H9 (cell line): ENCODE measurements at regions not wholly inside any gene's neighbourhood (a gene's known extent, or its start where the extent isn't known, plus 50 kb on each side); places are given as distances from the start of the nearest gene placed in this dataset.

Experiments used
- DNase-seq: peaks from one replicate; pipeline ENCODE4 v3.0.0-alpha.2; 2017
- H2AFZ ChIP-seq: one replicate; pipeline ENCODE4 v1.6.1; 2013; ENCODE audit warnings: mild to moderate bottlenecking, low read length, control low read depth, moderate library complexity
- H2AK5ac ChIP-seq: 2 replicates; pipeline ENCODE4 v1.6.1; 2013; ENCODE audit warnings: low read length, control low read depth, mixed read lengths; ENCODE audit not compliant: insufficient read length
- H2BK120ac ChIP-seq: one replicate; pipeline ENCODE4 v1.6.1; 2013; ENCODE audit warnings: low read depth, mild to moderate bottlenecking, low read length, control low read depth, inconsistent platforms; ENCODE audit not compliant: poor library complexity, severe bottlenecking
- H2BK12ac ChIP-seq: 2 replicates; pipeline ENCODE4 v1.6.1; 2013; ENCODE audit warnings: low read length, control low read depth, mixed read lengths, low read depth; ENCODE audit not compliant: insufficient read length
- H2BK15ac ChIP-seq: 2 replicates; pipeline ENCODE4 v1.6.1; 2013; ENCODE audit warnings: low read depth, low read length, control low read depth
- H2BK20ac ChIP-seq: one replicate; pipeline ENCODE4 v1.6.1; 2013; ENCODE audit warnings: low read depth, mild to moderate bottlenecking, low read length, control low read depth, inconsistent platforms; ENCODE audit not compliant: poor library complexity, severe bottlenecking
- H2BK5ac ChIP-seq: 2 replicates; pipeline ENCODE4 v1.6.1; 2013; ENCODE audit warnings: low read length, control low read depth, mixed read lengths; ENCODE audit not compliant: insufficient read length
- H3K14ac ChIP-seq: 2 replicates; pipeline ENCODE4 v1.6.1; 2013; ENCODE audit warnings: low read length, control low read depth; ENCODE audit not compliant: insufficient read depth
- H3K18ac ChIP-seq: 2 replicates; pipeline ENCODE4 v1.6.1; 2013; ENCODE audit warnings: low read depth, mild to moderate bottlenecking, mixed read lengths, low read length, control low read depth; ENCODE audit not compliant: insufficient read length
- H3K23ac ChIP-seq: 2 replicates; pipeline ENCODE4 v1.6.1; 2013; ENCODE audit warnings: low read length, control low read depth, mixed read lengths, low read depth; ENCODE audit not compliant: insufficient read length
- H3K23me2 ChIP-seq: 2 replicates; pipeline ENCODE4 v1.6.1; 2013; ENCODE audit warnings: low read depth, mild to moderate bottlenecking, mixed read lengths, low read length, control low read depth; ENCODE audit not compliant: insufficient read length, poor library complexity, severe bottlenecking
- H3K27ac ChIP-seq: 2 replicates; pipeline ENCODE4 v1.5.1; 2013; ENCODE audit warnings: low read length, control low read depth, mixed read lengths, low read depth; ENCODE audit not compliant: insufficient read length
- H3K27me3 ChIP-seq: 2 replicates; pipeline ENCODE4 v1.6.1; 2013; ENCODE audit warnings: low read length, control low read depth, inconsistent platforms; ENCODE audit not compliant: insufficient read depth
- H3K4ac ChIP-seq: 2 replicates; pipeline ENCODE4 v1.6.1; 2013; ENCODE audit warnings: low read depth, mild to moderate bottlenecking, control low read depth, inconsistent platforms, low read length, moderate library complexity
- H3K4me1 ChIP-seq: 2 replicates; pipeline ENCODE4 v1.6.1; 2013; ENCODE audit warnings: low read length, control low read depth, inconsistent platforms; ENCODE audit not compliant: insufficient read depth
- H3K4me2 ChIP-seq: 2 replicates; pipeline ENCODE4 v1.6.1; 2013; ENCODE audit warnings: low read length, control low read depth, mixed read lengths; ENCODE audit not compliant: insufficient read length, insufficient read depth
- H3K56ac ChIP-seq: 2 replicates; pipeline ENCODE4 v1.6.1; 2013; ENCODE audit warnings: low read depth, mild to moderate bottlenecking, mixed read lengths, low read length, control low read depth; ENCODE audit not compliant: insufficient read length
- H3K79me1 ChIP-seq: 2 replicates; pipeline ENCODE4 v1.6.1; 2013; ENCODE audit warnings: low read depth, mild to moderate bottlenecking, moderate library complexity, low read length, control low read depth, inconsistent platforms; ENCODE audit not compliant: insufficient read depth, poor library complexity, severe bottlenecking
- H3K79me2 ChIP-seq: 2 replicates; pipeline ENCODE4 v1.6.1; 2013; ENCODE audit warnings: low read length, control low read depth, inconsistent platforms; ENCODE audit not compliant: insufficient read depth
- H3K9ac ChIP-seq: 2 replicates; pipeline ENCODE4 v1.6.1; 2013; ENCODE audit warnings: low read length, control low read depth, mixed read lengths; ENCODE audit not compliant: insufficient read length; ENCODE audit errors: extremely low read depth
- H3K9me3 ChIP-seq: one replicate; pipeline ENCODE4 v1.6.1; 2013; ENCODE audit warnings: low read depth, low read length, inconsistent platforms; ENCODE audit not compliant: control insufficient read depth
- H3T11ph ChIP-seq: one replicate; pipeline ENCODE4 v1.6.1; 2013; ENCODE audit warnings: mild to moderate bottlenecking, low read length, control low read depth, inconsistent platforms
- H4K20me1 ChIP-seq: one replicate; pipeline ENCODE4 v1.6.1; 2013; ENCODE audit not compliant: control insufficient read depth, insufficient read length, insufficient read depth
- H4K5ac ChIP-seq: 2 replicates; pipeline ENCODE4 v1.6.1; 2013; ENCODE audit warnings: low read depth, mild to moderate bottlenecking, mixed read lengths, low read length, control low read depth; ENCODE audit not compliant: insufficient read length
- H4K8ac ChIP-seq: replicated peaks from 2 replicates; pipeline ENCODE4 v1.6.1; 2013; ENCODE audit warnings: low read length, control low read depth, mixed read lengths, low read depth; ENCODE audit not compliant: insufficient read length
- H4K91ac ChIP-seq: 2 replicates; pipeline ENCODE4 v1.6.1; 2013; ENCODE audit warnings: low read depth, mild to moderate bottlenecking, moderate library complexity, mixed read lengths, low read length, control low read depth; ENCODE audit not compliant: insufficient read length
- H3K27ac Mint-ChIP-seq, 3 experiments: 2 replicates in 2 of 3; 3 replicates in 1 of 3; pipeline ENCODE4 v1.8.0; 2020 to 2021; ENCODE audit warnings: mixed read lengths in 3 of 3, mild to moderate bottlenecking in 1 of 3, moderate library complexity in 1 of 3
- H3K27me3 Mint-ChIP-seq: 2 replicates; pipeline ENCODE4 v1.8.0; 2021; ENCODE audit warnings: low read depth, mild to moderate bottlenecking, moderate library complexity, mixed read lengths
- H3K36me3 Mint-ChIP-seq, 3 experiments: 2 replicates in 2 of 3; 3 replicates in 1 of 3; pipeline ENCODE4 v1.8.0; 2020 to 2021; ENCODE audit warnings: low read depth in 3 of 3, mixed read lengths in 3 of 3; ENCODE audit not compliant: insufficient read depth in 1 of 3
- H3K4me1 Mint-ChIP-seq, 2 experiments: 2 replicates each; pipeline ENCODE4 v1.8.0; 2020; ENCODE audit warnings: mixed read lengths in 2 of 2
- H3K4me3 Mint-ChIP-seq, 2 experiments: 2 replicates in 1 of 2; 3 replicates in 1 of 2; pipeline ENCODE4 v1.8.0; 2020 to 2021; ENCODE audit warnings: mild to moderate bottlenecking in 2 of 2, mixed read lengths in 2 of 2, moderate library complexity in 1 of 2
- H3K9me3 Mint-ChIP-seq, 2 experiments: 2 replicates in 1 of 2; 3 replicates in 1 of 2; pipeline ENCODE4 v1.8.0; 2020; ENCODE audit warnings: mild to moderate bottlenecking in 2 of 2, mixed read lengths in 2 of 2, moderate library complexity in 1 of 2
- CTCF ChIP-seq: fragments of 200-600 bp; sonication (generic); conservative IDR thresholded peaks from 3 replicates; pipeline ENCODE4 v1.8.0; 2021; ENCODE audit warnings: antibody characterized with exemption, mild to moderate bottlenecking
- WGBS: extraction: QIAGEN DNeasy Blood & Tissue Kit; methylation state at CpG from one replicate; pipeline ENCODE4 v1.1.7; 2013; ENCODE audit warnings: missing lambda C conversion rate, low lambda C conversion rate, mixed read lengths; ENCODE audit not compliant: insufficient read length; ENCODE audit errors: extremely low coverage; 5-methylcytosine and 5-hydroxymethylcytosine counted together

DNA sequence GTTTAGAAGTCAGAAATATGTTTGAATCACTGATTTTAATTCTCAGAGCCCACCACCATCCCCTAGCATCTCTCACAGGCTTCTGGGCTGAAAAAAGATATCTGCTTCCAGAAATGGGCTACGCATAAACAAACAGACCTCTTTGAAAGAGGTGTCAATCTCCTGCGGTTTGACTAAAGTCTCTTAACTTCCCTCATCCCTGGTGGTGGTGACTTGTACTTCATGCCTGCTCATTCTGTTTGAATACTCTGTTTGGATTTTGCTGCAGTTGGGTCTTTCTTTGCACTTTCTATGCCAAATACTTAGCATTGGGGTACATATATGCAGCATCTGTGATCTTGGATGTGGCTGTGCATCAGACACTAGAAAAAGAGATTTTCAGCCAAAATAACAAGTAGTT, 157.2 kb upstream of the ATP10B start:
- no peak overlapping the region for H3K56ac ChIP-seq
- H3K4me1 ChIP-seq: no peaks in the 10 kb centered on the region
- H2BK20ac ChIP-seq: no peak overlapping the region
- no CpG with 5 or more reads among the region's 2 CpGs for WGBS
- H3K23ac ChIP-seq: no peak overlapping the region
- Mint-ChIP-seq H3K9me3 (peaks cover 0 to 6% of the 10 kb centered on the region in 2 experiments; a peak in 3 of 5 replicates), H3K27me3 (no peaks in the 10 kb centered on the region), H3K4me3 (no peak overlapping the region), H3K27ac (no peak overlapping the region), H3K4me1 (peaks cover 7 to 10% of the 10 kb centered on the region in 2 experiments; a peak in 3 of 4 replicates), H3K36me3 (peaks cover 0 to 4% (median 0%) of the 10 kb centered on the region in 3 experiments; a peak in 2 of 7 replicates)
- no peak overlapping the region for H3K4me2 ChIP-seq
- H3T11ph ChIP-seq: no peak overlapping the region
- no peak overlapping the region for H2BK120ac ChIP-seq
- no peak for DNase-seq
- H2BK12ac ChIP-seq: no peak overlapping the region
- H4K91ac ChIP-seq: no peak overlapping the region
- no peak overlapping the region for H3K27ac ChIP-seq
- H2AK5ac ChIP-seq: no peak overlapping the region
- H3K18ac ChIP-seq: no peak overlapping the region
- no peak overlapping the region for H4K8ac ChIP-seq
- no peak overlapping the region for H2BK5ac ChIP-seq
- H2BK15ac ChIP-seq: no peak overlapping the region
- H4K20me1 ChIP-seq: no peaks in the 10 kb centered on the region
- no peak overlapping the region for H3K4ac ChIP-seq
- no peak overlapping the region for H2AFZ ChIP-seq
- H3K79me1 ChIP-seq: no peaks in the 10 kb centered on the region
- no peaks in the 10 kb centered on the region for H3K23me2 ChIP-seq
- H4K5ac ChIP-seq: no peak overlapping the region
- H3K79me2 ChIP-seq: no peaks in the 10 kb centered on the region
- peak; percentile 42 for TF ChIP-seq CTCF
- no peaks in the 10 kb centered on the region for H3K27me3 ChIP-seq
- no peak overlapping the region for H3K14ac ChIP-seq
- no peak overlapping the region for H3K9ac ChIP-seq
- no peaks in the 10 kb centered on the region for H3K9me3 ChIP-seq
